Spleen (tissue), 11 donors: ENCODE measurements at regions not wholly inside any gene's neighbourhood (a gene's known extent, or its start where the extent isn't known, plus 50 kb on each side); places are given as distances from the start of the nearest gene placed in this dataset.

ENCODE experiments used
- DNase-seq: peaks from one replicate; pipeline ENCODE4 v3.0.0-alpha.2; 2020
- H3K27ac ChIP-seq, 8 donors: fragments of 200-600 bp; sonication (generic) in 7 of 8; 1 replicate in 4 of 8; 2 replicates in 4 of 8; pipeline versions ENCODE4 v1.5.0 to v1.8.0; 2016 to 2021; ENCODE audit warnings: inconsistent platforms in 4 of 8, mild to moderate bottlenecking in 4 of 8, moderate library complexity in 1 of 8
- H3K27me3 ChIP-seq, 7 donors: fragments of 200-600 bp; sonication (generic) in 6 of 7; replicated peaks in 1 of 7; 1 replicate in 4 of 7; 2 replicates in 3 of 7; pipeline versions ENCODE4 v1.5.0 to v1.8.0; 2016 to 2021; ENCODE audit warnings: inconsistent platforms in 3 of 7, mild to moderate bottlenecking in 1 of 7
- H3K36me3 ChIP-seq, 6 donors: fragments of 200-600 bp; sonication (generic) in 5 of 6; 1 replicate in 4 of 6; 2 replicates in 2 of 6; pipeline versions ENCODE4 v1.5.0 to v1.8.0; 2016 to 2021; ENCODE audit warnings: inconsistent platforms in 2 of 6
- H3K4me1 ChIP-seq, 6 donors: fragments of 200-600 bp; sonication (generic) in 5 of 6; 1 replicate in 3 of 6; 2 replicates in 3 of 6; pipeline versions ENCODE4 v1.5.0 to v1.8.0; 2016 to 2021; ENCODE audit warnings: inconsistent platforms in 3 of 6
- H3K4me3 ChIP-seq, 8 donors: fragments of 200-600 bp; sonication (generic) in 7 of 8; 1 replicate in 4 of 8; 2 replicates in 4 of 8; pipeline versions ENCODE4 v1.5.0 to v1.8.0; 2016 to 2021; ENCODE audit warnings: inconsistent platforms in 4 of 8, mild to moderate bottlenecking in 4 of 8, moderate library complexity in 2 of 8
- H3K9me3 ChIP-seq, 8 donors: fragments of 200-600 bp; sonication (generic) in 7 of 8; 1 replicate in 4 of 8; 2 replicates in 4 of 8; pipeline versions ENCODE4 v1.5.0 to v1.8.0; 2016 to 2021; ENCODE audit warnings: inconsistent platforms in 4 of 8
- POLR2A ChIP-seq, 3 donors: fragments of 450-650 bp; IDR thresholded peaks; one replicate each; pipeline ENCODE4 v1.5.1; 2017; ENCODE audit warnings: antibody characterized with exemption in 3 of 3, mild to moderate bottlenecking in 1 of 3
- POLR2AphosphoS5 ChIP-seq, 3 donors: sonication (generic); formaldehyde crosslinking; IDR thresholded peaks; one replicate each; pipeline ENCODE4 v1.5.1; 2017; ENCODE audit warnings: antibody characterized with exemption in 3 of 3
- WGBS, 5 donors: extraction: QIAGEN DNeasy Blood & Tissue Kit in 3 of 5; methylation state at CpG; one replicate each; pipeline versions ENCODE4 v1.1.5 to v1.1.7; 2013 to 2018; 5-methylcytosine and 5-hydroxymethylcytosine counted together
- intact Hi-C: fragments of 100-400 bp; cut with DNase I; formaldehyde crosslinking; loops from one replicate; pipeline ENCODE4 v1.15.0; 2023; ENCODE audit warnings: low total_unique reads
- TF ChIP-seq, protein P1 (sequence below), 11 experiments: fragments of 200-600 bp in 7 of 11; fragments of 450-650 bp in 4 of 11; sonication (generic) in 4 of 11; IDR thresholded peaks in 8 of 11; conservative IDR thresholded peaks in 3 of 11; 1 replicate in 7 of 11; 2 replicates in 4 of 11; pipeline versions ENCODE4 v1.4.0 to v1.8.0; 2016 to 2021; ENCODE audit warnings: antibody characterized with exemption in 11 of 11, inconsistent platforms in 4 of 11, mild to moderate bottlenecking in 1 of 11
- donor health status: healthy with polysubstance abuse.
- donor health status: DM: no; HTN: no; CAD: no; lungs with moderate emphysema.
- donor health status: DM: no; HTN: no; CAD: no.
- donor health status: Bipolar disorder and iron deficiency.
- donor health status: healthy.
- donor health status: DM: no; HTN: no; CAD: no.
- donor health status: DM: yes; HTN: yes; CAD: no.

DNA sequence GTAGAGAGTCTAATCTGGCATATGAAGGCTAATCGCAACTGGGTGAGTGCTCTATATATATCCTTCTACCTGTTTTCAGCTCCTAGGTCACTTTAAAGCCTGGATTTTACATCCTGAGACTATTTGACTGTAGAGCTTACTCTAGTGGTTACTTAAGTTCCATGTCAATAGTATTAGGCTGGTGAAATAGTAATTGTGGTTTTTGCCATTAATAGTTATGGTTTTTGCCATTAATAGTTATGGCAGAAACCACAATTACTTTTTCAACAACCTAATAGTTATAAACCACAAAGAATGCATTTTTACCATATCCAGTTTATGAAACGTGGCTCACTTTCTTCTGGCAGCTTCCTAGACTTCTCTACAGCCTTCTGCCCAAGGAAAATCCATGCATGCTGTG is 263.1 kb upstream of the KIAA1217 start:
- intact Hi-C loops, result no loop called here
- H3K36me3 ChIP-seq, result no peaks in the 10 kb centered on the region
- no peaks in the 10 kb centered on the region for H3K27me3 ChIP-seq
- no peaks in the 10 kb centered on the region for H3K4me1 ChIP-seq
- no peaks in the 10 kb centered on the region for H3K9me3 ChIP-seq
- TF ChIP-seq, protein P1, sequence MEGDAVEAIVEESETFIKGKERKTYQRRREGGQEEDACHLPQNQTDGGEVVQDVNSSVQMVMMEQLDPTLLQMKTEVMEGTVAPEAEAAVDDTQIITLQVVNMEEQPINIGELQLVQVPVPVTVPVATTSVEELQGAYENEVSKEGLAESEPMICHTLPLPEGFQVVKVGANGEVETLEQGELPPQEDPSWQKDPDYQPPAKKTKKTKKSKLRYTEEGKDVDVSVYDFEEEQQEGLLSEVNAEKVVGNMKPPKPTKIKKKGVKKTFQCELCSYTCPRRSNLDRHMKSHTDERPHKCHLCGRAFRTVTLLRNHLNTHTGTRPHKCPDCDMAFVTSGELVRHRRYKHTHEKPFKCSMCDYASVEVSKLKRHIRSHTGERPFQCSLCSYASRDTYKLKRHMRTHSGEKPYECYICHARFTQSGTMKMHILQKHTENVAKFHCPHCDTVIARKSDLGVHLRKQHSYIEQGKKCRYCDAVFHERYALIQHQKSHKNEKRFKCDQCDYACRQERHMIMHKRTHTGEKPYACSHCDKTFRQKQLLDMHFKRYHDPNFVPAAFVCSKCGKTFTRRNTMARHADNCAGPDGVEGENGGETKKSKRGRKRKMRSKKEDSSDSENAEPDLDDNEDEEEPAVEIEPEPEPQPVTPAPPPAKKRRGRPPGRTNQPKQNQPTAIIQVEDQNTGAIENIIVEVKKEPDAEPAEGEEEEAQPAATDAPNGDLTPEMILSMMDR (IDR thresholded peaks at IDR 0.05 in 8 of 11, conservative IDR thresholded peaks at IDR 0.05 in 3 of 11), result no peak
- TF ChIP-seq POLR2AphosphoS5 (IDR thresholded peaks at IDR 0.05), result no peak
- no peak for TF ChIP-seq POLR2A (IDR thresholded peaks at IDR 0.05)
- H3K27ac ChIP-seq, result no peak overlapping the region
- WGBS, 5 donors, result 57 to 65% (median 58%) methylated on average over 2 of the region's 2 CpGs
- no peak for DNase-seq
- no peak overlapping the region for H3K4me3 ChIP-seq

DNA sequence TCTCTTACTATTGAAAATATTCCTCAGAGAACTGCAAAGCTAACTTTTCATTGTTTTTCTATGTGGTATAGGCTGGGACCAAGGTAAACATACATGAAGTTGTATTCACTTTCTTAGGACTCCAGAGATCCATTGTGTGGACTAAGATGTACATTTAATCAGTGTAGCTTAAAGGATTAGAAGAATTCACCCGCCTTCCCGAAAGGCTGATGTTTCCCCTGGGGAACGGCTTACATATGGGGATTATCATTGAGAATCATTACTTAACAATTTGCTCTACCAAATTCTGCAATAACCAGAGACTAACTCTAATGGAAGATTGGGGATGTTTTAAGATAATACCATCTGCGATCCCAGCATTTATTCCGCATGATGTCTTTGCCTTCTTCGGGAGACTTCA is 257.1 kb upstream of the KIAA1217 start:
- TF ChIP-seq, protein P1 (IDR thresholded peaks at IDR 0.05 in 8 of 11, conservative IDR thresholded peaks at IDR 0.05 in 3 of 11), result no peak
- TF ChIP-seq POLR2AphosphoS5 (IDR thresholded peaks at IDR 0.05) (no peak), POLR2A (IDR thresholded peaks at IDR 0.05) (no peak)
- Histone ChIP-seq H3K9me3 (peaks cover 0 to 32% (median 16%) of the 10 kb centered on the region in 8 donors), H3K27ac (no peak overlapping the region), H3K4me1 (no peaks in the 10 kb centered on the region), H3K36me3 (no peaks in the 10 kb centered on the region), H3K4me3 (no peak overlapping the region), H3K27me3 (no peaks in the 10 kb centered on the region)
- intact Hi-C loops, result no loop called here
- DNase-seq, result no peak
- 80 to 94% (median 89%) methylated on average over 6 of the region's 6 CpGs for WGBS, 5 donors

DNA sequence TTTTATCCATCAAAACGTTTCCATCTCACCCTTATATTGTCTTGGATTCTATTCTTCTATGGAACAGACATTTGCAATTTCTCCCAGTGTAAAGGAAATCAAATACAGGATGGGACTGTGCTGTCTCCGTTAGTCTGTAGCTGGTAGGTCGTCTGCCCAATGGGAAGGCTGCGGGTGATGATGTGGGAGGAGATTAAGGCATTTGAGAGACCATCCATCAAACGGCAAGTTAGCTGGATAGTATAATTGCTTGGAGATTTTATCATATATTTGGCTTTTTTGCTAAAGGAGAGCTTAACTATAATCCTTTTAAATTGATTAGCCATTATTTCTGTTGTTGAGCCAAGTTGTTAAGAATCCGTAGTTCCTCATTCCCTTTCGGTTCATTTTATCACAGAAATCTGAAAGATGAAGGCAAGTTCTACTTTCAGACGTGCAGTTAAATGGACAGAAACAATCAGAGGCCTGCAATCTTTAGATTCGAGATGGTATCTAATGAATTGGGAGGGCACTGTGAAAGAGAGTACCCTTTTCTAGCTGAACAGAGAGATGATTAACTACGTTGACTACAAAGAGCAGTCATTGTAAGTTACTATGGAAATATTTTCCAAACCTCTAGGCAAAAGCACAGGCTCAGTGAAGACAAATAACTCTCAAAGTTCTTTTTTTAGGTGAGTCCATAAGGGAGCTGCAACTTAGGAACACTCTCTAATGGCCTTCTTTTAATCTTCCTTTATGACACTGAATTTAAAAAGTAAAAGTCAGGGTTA is 253.3 kb upstream of the KIAA1217 start:
- TF ChIP-seq, protein P1 (IDR thresholded peaks at IDR 0.05 in 8 of 11, conservative IDR thresholded peaks at IDR 0.05 in 3 of 11), result no peak
- TF ChIP-seq POLR2A (IDR thresholded peaks at IDR 0.05) (no peak), POLR2AphosphoS5 (IDR thresholded peaks at IDR 0.05) (no peak)
- H3K9me3 ChIP-seq, result peaks cover 0 to 32% (median 16%) of the 10 kb centered on the region in 8 donors
- intact Hi-C loops, result no loop called here
- no peak for DNase-seq
- H3K27me3 ChIP-seq, result no peaks in the 10 kb centered on the region
- WGBS, 5 donors, result 75 to 81% (median 77%) methylated on average over 10 of the region's 10 CpGs
- no peak overlapping the region for H3K4me3 ChIP-seq
- no peaks in the 10 kb centered on the region for H3K36me3 ChIP-seq
- no peaks in the 10 kb centered on the region for H3K4me1 ChIP-seq
- no peak overlapping the region for H3K27ac ChIP-seq

DNA sequence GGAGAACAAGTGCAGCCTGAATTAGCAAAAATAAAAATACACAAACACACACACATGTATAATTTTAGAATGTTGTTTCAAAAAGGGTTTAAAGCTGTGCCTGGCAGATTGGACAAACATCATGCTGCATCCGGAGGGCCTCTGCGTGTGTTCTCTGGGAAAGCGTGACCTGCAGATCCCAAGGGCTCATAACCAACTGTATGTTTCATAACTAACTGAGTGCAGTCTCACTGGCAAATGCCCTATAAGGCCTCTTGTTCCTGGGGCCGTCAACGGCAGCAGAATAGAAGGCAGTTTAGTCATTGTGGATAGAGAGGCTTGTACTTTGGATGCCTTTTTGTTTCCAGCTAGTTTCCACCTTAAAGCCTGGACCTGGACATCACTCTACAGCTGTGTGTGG is 243.8 kb upstream of the KIAA1217 start:
- TF ChIP-seq POLR2A (IDR thresholded peaks at IDR 0.05) (no peak), POLR2AphosphoS5 (IDR thresholded peaks at IDR 0.05) (no peak)
- TF ChIP-seq, protein P1 (IDR thresholded peaks at IDR 0.05 in 8 of 11, conservative IDR thresholded peaks at IDR 0.05 in 3 of 11), result no peak
- Histone ChIP-seq H3K4me1 (no peaks in the 10 kb centered on the region), H3K27ac (no peak overlapping the region), H3K9me3 (peaks cover 0 to 6% (median 0%) of the 10 kb centered on the region in 8 donors), H3K4me3 (no peak overlapping the region), H3K36me3 (no peaks in the 10 kb centered on the region), H3K27me3 (no peaks in the 10 kb centered on the region)
- 89 to 93% (median 92%) methylated on average over 5 of the region's 5 CpGs for WGBS, 5 donors
- DNase-seq, result no peak
- intact Hi-C loops, result no loop called here
